T-helper 2 cell treated with Interferon-gamma antibody and Interleukin-4, amounts not matched to agents 100 ng/mL and 5 ng/mL, for 36 hours (primary cell): ENCODE measurements at regions not wholly inside any gene's neighbourhood (a gene's known extent, or its start where the extent isn't known, plus 50 kb on each side); places are given as distances from the start of the nearest gene placed in this dataset.

ENCODE experiments used
- intact Hi-C: fragments of 100-400 bp; cut with micrococcal nuclease; formaldehyde crosslinking; loops from one replicate; pipeline ENCODE4 v1.15.1; 2023

GRCh38 chr4:13316354-13316753, 167.8 kb downstream of the RAB28 start:
- intact Hi-C loops: no loop called here

- intact Hi-C loops: no loop called here
Measured at GRCh38 chr4:13313856-13314255, 170.3 kb downstream of the RAB28 start.

GRCh38 chr4:13312264-13312663, 171.9 kb downstream of the RAB28 start:
- intact Hi-C loops: no loop called here

GRCh38 chr4:13309751-13310150, 174.4 kb downstream of the RAB28 start:
- intact Hi-C loops: no loop called here

- intact Hi-C loops: no loop called here
Measured at GRCh38 chr4:13306356-13306755, 177.8 kb downstream of the RAB28 start.

GRCh38 chr4:13302876-13303275, 181.3 kb downstream of the RAB28 start:
- intact Hi-C loops: no loop called here

GRCh38 chr4:13299343-13299742, 184.8 kb downstream of the RAB28 start:
- intact Hi-C loops: no loop called here

- intact Hi-C loops: no loop called here
Measured at GRCh38 chr4:13298655-13299054, 185.5 kb downstream of the RAB28 start.

- intact Hi-C loops: no loop called here
Measured at GRCh38 chr4:13296986-13297385, 187.2 kb downstream of the RAB28 start.

GRCh38 chr4:13294961-13295605, 189.1 kb downstream of the RAB28 start:
- intact Hi-C loops: no loop called here

- intact Hi-C loops: no loop called here
Measured at GRCh38 chr4:13292372-13292771, 191.8 kb downstream of the RAB28 start.

GRCh38 chr4:13289391-13289790, 194.7 kb downstream of the RAB28 start:
- intact Hi-C loops: no loop called here

GRCh38 chr4:13285336-13285735, 198.8 kb downstream of the RAB28 start:
- intact Hi-C loops: no loop called here

- intact Hi-C loops: no loop called here
Measured at GRCh38 chr4:13284932-13285331, 199.2 kb downstream of the RAB28 start.

- intact Hi-C loops: no loop called here
Measured at GRCh38 chr4:13276357-13276756, 207.8 kb downstream of the RAB28 start.

- intact Hi-C loops: no loop called here
Measured at GRCh38 chr4:13268703-13269102, 215.4 kb downstream of the RAB28 start.

GRCh38 chr4:13268165-13268564, 216.0 kb downstream of the RAB28 start:
- intact Hi-C loops: no loop called here

- intact Hi-C loops: no loop called here
Measured at GRCh38 chr4:13267091-13267490, 217.0 kb downstream of the RAB28 start.

- intact Hi-C loops: no loop called here
Measured at GRCh38 chr4:13266687-13267086, 217.5 kb downstream of the RAB28 start.

- intact Hi-C loops: no loop called here
Measured at GRCh38 chr4:13263967-13264525, 220.1 kb downstream of the RAB28 start.

GRCh38 chr4:13262816-13263215, 221.3 kb downstream of the RAB28 start:
- intact Hi-C loops: no loop called here

- intact Hi-C loops: no loop called here
Measured at GRCh38 chr4:13261486-13262257, 222.5 kb downstream of the RAB28 start.

- intact Hi-C loops: no loop called here
Measured at GRCh38 chr4:13260513-13260912, 223.6 kb downstream of the RAB28 start.
